ENCODE measurements at regions not wholly inside any gene's neighbourhood (a gene's known extent, or its start where the extent isn't known, plus 50 kb on each side); places are given as distances from the start of the nearest gene placed in this dataset.

GRCh38 chr4:108355902-108356535 is 187.3 kb upstream of the LEF1 start:
- Histone ChIP-seq H3K9ac (ENCODE audit: low read length) (no peak overlapping the region), H3K4me3 (ENCODE audit: insufficient read depth, low read length, poor library complexity, severe bottlenecking) (no peak overlapping the region), H3K27ac (ENCODE audit: low read depth, low read length) (no peak overlapping the region), H3K36me3 (ENCODE audit: low read length) (no peaks in the 10 kb centered on the region), H3K9me2 (replicated peaks; ENCODE audit: insufficient read depth, low read length) (no peaks in the 10 kb centered on the region), H3K9me3 (ENCODE audit: insufficient read depth, low read length) (no peaks in the 10 kb centered on the region), H3K79me2 (ENCODE audit: insufficient read depth, low read length) (no peaks in the 10 kb centered on the region), H2AFZ (ENCODE audit: low read depth, low read length, severe bottlenecking) (no peak overlapping the region), H3K27me3 (ENCODE audit: low read length) (no peaks in the 10 kb centered on the region), H3K4me2 (ENCODE audit: low read depth, low read length, poor library complexity, severe bottlenecking) (no peak overlapping the region), H3F3A (ENCODE audit: insufficient read depth) (no peaks in the 10 kb centered on the region), H4K20me1 (ENCODE audit: low read depth, low read length) (no peaks in the 10 kb centered on the region)
- TF ChIP-seq CTCF (IDR thresholded peaks at IDR 0.05; ENCODE audit: insufficient read depth, low read length, poor library complexity, severe bottlenecking) (no peak), EZH2phosphoT487 (conservative IDR thresholded peaks at IDR 0.05; ENCODE audit: low read length) (no peak)

GRCh38 chr4:108355186-108355901 is 186.6 kb upstream of the LEF1 start:
- H3K9ac ChIP-seq (ENCODE audit: low read length), result no peak overlapping the region

GRCh38 chr4:108352664-108353308 is 184.1 kb upstream of the LEF1 start:
- no peaks in the 10 kb centered on the region for H3K79me2 ChIP-seq (ENCODE audit: insufficient read depth, low read length)
- no peaks in the 10 kb centered on the region for H3K36me3 ChIP-seq (ENCODE audit: low read length)
- H2AFZ ChIP-seq (ENCODE audit: low read depth, low read length, severe bottlenecking), result no peak overlapping the region
- no peak for TF ChIP-seq EZH2phosphoT487 (conservative IDR thresholded peaks at IDR 0.05; ENCODE audit: low read length)
- TF ChIP-seq CTCF (IDR thresholded peaks at IDR 0.05; ENCODE audit: insufficient read depth, low read length, poor library complexity, severe bottlenecking), result no peak
- H3K27ac ChIP-seq (ENCODE audit: low read depth, low read length), result no peak overlapping the region
- H3K4me2 ChIP-seq (ENCODE audit: low read depth, low read length, poor library complexity, severe bottlenecking), result no peak overlapping the region
- H3K27me3 ChIP-seq (ENCODE audit: low read length), result no peaks in the 10 kb centered on the region
- H3K9me3 ChIP-seq (ENCODE audit: insufficient read depth, low read length), result no peaks in the 10 kb centered on the region
- no peaks in the 10 kb centered on the region for H3F3A ChIP-seq (ENCODE audit: insufficient read depth)
- H3K9ac ChIP-seq (ENCODE audit: low read length), result no peak overlapping the region
- H3K4me3 ChIP-seq (ENCODE audit: insufficient read depth, low read length, poor library complexity, severe bottlenecking), result no peak overlapping the region
- H4K20me1 ChIP-seq (ENCODE audit: low read depth, low read length), result no peaks in the 10 kb centered on the region
- no peaks in the 10 kb centered on the region for H3K9me2 ChIP-seq (replicated peaks; ENCODE audit: insufficient read depth, low read length)

More at GRCh38 chr4:108355186-108355901, 186.6 kb upstream of the LEF1 start:
- H3K4me3 ChIP-seq (ENCODE audit: insufficient read depth, low read length, poor library complexity, severe bottlenecking), result no peak overlapping the region
- no peak overlapping the region for H3K4me2 ChIP-seq (ENCODE audit: low read depth, low read length, poor library complexity, severe bottlenecking)
- H3K79me2 ChIP-seq (ENCODE audit: insufficient read depth, low read length), result no peaks in the 10 kb centered on the region
- H3K27ac ChIP-seq (ENCODE audit: low read depth, low read length), result no peak overlapping the region
- no peaks in the 10 kb centered on the region for H3K36me3 ChIP-seq (ENCODE audit: low read length)
- no peaks in the 10 kb centered on the region for H3K9me3 ChIP-seq (ENCODE audit: insufficient read depth, low read length)
- no peaks in the 10 kb centered on the region for H3K27me3 ChIP-seq (ENCODE audit: low read length)
- no peak overlapping the region for H2AFZ ChIP-seq (ENCODE audit: low read depth, low read length, severe bottlenecking)
- no peak for TF ChIP-seq EZH2phosphoT487 (conservative IDR thresholded peaks at IDR 0.05; ENCODE audit: low read length)
- TF ChIP-seq CTCF (IDR thresholded peaks at IDR 0.05; ENCODE audit: insufficient read depth, low read length, poor library complexity, severe bottlenecking), result no peak
- H3K9me2 ChIP-seq (replicated peaks; ENCODE audit: insufficient read depth, low read length), result no peaks in the 10 kb centered on the region
- no peaks in the 10 kb centered on the region for H3F3A ChIP-seq (ENCODE audit: insufficient read depth)
- no peaks in the 10 kb centered on the region for H4K20me1 ChIP-seq (ENCODE audit: low read depth, low read length)

All from SU-DHL-6 (cell line).